Limb (tissue), 2 donors: ENCODE measurements at regions not wholly inside any gene's neighbourhood (a gene's known extent, or its start where the extent isn't known, plus 50 kb on each side); places are given as distances from the start of the nearest gene placed in this dataset.

ENCODE experiments used
- DNase-seq, 2 donors: peaks; one replicate each; pipeline ENCODE4 v3.0.0-alpha.2; 2016; ENCODE audit errors: extremely low spot score in 2 of 2

DNA sequence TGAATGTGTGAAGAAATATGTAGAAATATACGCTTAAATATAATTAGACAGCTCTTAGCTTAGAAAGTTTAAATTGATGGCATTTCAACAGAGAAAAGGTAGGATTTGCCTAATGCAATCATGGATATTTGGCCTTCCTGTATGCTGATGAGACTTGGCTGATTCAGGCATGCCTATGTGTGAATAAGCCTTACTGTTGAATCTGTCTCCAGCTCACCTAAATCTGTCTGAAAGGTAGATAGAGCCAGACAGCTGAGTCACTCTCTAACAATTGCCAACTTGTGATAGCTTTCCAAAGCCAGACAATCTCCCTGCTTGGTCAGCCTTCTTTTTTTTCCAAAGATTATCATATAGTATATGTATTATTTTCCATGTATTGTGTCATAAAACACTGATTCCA lies 92.8 kb upstream of the FLRT2 start:
- DNase-seq = no peak

DNA sequence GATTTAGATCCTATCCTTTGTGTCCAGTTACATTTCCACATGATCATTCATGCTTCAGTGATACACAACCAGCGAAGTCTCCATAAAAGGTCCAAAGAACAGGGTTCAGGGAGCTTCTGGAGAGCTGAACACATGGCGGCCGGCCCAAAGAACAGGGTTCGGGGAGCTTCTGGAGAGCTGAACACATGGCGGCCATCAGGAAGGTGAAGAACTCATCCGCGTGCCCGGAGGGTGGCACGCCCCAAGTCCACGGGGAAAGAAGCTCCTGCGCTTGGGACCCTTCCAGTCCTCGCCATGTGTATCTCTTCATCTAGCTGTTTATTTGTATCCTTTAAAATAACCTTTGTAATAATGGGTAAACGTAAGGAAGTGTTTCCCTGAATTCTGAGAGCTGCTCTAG lies 91.9 kb upstream of the FLRT2 start:
- DNase-seq = no peak

DNA sequence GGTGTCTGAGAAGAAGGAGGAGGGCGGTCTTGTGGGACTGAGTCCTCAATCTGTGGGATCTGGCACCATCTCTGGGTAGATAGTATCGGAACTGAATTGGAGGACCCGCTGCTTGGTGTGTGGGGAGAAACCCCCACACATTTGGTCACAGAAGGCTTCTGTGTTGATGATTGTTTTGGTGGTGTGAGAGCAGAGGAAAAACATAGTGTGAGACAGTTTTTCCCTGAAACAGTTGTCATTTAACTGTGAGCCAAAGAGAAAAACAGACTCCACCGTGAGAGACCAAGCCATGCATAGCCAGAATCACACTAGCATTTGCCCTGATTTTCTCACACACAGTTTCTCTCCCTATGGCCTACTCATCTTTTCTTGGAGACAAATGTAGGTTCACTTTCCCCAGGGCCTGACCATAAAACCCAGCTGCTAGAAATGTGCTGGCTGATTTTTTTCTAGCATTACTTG lies 91.4 kb upstream of the FLRT2 start:
- DNase-seq = no peak

DNA sequence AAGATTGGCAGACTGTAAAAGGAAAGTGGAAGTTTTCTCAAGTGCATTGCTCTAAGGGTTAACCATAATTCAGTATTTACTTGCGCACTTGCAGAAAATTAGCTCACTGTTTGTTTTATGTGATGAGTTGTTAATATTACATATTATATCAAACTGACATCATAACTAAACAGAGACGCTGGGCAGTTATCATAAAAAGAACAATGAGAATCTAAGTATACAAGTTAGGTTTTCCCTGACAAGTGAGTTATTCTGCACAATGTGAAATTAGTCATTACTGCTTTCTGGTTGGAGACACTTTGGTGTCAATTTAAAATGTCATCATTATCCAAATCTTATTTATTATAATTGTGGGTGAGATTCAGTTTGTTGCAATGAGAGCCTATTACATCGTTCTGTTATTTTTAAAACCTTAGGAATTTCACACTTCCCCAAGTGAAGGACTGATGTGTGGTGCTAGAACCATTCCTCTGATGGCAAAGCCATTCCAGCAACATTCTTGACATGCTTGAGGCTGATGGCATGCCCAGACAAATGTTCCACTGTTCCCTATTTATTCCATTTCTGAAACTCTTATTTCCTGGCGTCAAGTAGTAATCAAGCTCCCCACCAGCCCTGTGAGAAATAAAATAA lies 90.1 kb upstream of the FLRT2 start:
- no peak for DNase-seq

DNA sequence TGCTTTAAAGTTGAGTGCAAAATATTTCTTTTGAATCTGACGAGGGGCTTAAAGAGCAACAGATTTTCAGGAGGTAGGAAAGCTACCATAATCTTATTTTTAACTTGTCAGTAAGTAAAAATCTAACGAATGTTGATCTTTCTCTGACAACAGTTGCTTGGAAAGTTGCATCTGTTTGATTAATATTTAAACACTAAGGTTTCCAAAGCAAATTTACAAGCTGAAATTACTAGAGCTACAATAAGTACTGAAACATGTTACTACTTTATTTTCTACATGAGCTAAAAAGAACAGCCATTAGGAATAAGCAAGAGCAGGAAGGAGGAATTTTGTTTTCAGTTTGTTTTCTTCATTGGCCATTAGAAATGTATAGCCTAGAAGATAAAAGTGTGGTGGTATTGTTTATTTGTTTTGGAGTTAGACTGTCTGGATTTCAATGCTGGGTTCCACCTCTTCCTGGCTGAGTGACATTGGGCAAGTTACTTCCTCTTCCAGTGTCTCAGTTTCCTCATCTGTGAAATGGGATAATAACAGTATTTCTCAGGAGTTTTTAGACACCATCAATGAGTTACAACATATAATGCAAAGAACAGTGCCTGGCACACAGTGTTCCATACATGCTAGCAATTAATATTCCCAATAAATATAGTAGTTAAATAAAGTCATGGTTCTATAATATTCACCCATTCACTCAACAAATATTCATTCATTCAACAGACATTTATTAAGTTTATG lies 87.9 kb upstream of the FLRT2 start:
- DNase-seq = no peak

DNA sequence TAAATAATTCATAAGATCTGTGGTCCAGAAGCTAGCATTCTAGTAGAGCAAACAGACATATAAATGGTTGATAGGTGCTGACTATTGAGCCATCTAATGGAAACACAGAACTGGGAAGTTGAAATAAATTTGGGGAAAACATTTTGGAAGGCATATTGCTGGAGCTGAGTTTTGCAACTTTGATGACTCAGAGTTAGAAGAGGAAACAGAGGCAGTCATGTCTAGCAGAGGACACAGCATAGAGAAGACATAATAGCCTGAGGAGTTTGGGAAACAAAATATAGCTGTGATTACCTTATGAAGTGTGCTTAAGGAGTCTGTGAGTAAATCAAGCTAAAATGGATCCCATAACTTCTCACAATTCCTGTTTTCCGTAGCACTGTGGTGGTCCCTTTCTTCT lies 86.9 kb upstream of the FLRT2 start:
- no peak for DNase-seq

DNA sequence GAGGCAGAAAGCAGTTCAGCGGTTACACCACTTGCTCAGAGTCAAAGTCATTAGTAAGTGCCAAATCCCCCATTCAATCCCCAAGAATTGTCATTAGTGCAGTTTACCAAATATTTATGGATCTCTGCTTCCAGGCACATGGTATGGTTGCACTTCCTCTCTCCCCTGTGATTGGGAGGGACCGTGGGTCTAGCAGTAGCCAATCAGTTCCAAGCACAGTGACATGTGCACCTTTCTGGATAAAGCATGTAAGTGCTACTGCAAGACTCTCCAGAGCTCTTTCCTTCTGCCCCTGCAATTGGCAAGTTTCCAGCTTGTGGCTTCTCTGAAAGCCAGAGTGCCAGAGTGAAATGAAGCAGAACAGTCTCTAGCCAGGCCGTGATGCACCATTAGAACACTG lies 85.3 kb upstream of the FLRT2 start:
- DNase-seq = no peak

DNA sequence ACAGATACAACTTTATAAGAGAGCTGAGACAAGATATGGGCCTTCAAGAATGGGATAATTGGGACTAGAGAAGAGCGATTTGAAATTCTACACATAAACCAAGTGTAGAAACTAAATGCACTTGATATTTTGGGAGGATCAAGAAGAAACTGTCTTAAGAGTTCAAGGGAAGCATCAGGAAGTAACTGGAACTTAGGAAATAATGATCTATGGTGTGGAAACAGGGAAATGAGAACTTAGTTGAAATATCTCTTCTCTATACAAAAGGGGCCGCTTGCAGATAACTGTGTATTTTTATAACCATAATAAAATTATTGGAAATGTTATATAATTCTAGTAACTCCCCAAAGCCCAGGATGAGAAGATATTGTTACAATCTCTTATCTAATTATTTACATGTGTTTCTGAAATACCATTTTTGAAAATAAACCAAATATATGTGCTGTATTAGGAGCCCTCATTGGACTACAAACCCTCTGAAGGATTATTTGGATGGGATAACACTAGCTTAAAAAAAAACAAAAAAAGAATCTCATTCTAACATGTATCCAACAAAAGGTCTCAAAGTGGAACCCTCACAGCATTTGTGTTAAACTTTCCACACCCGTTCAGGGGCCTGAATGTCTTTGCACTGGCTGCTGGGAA lies 84.7 kb upstream of the FLRT2 start:
- no peak for DNase-seq

DNA sequence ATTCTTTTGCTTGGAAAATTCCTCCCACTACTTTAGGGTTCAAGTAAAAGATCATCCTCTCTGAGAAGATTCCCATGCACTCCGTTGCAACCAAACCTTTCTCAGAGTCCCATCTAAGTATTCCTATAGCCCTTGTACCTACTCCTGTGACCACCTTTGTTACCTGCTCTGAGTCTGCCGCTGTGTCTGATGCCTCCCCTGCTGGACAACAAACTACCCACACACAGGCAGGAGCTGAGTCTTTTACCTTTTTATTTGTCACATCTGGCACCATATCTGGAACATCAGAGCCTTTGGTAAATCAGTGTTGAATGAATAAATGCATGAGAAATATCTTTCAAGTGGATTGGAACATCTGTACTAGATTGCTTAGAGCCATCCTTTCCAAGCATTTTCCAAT lies 82.1 kb upstream of the FLRT2 start:
- no peak for DNase-seq

DNA sequence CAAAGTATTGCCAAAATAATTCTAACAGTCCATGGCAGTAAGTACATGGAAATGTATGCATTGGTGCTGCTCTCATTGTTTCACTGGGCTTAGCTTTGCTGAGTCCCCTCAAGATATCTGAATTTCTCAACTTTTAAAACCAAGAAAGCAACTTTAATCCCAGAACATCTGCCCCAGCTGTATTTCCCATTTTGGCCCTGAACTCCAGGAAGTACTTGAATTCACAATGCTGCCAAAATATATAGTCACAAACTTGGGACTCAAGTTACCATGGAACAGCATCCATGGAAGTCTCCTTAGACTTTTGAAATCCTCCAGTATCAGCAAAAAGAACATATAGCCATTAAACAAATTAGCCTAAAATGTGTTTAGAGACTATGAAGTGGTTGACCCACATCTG lies 78.5 kb upstream of the FLRT2 start:
- DNase-seq = peak in 1 of 2 donors; percentile 51

DNA sequence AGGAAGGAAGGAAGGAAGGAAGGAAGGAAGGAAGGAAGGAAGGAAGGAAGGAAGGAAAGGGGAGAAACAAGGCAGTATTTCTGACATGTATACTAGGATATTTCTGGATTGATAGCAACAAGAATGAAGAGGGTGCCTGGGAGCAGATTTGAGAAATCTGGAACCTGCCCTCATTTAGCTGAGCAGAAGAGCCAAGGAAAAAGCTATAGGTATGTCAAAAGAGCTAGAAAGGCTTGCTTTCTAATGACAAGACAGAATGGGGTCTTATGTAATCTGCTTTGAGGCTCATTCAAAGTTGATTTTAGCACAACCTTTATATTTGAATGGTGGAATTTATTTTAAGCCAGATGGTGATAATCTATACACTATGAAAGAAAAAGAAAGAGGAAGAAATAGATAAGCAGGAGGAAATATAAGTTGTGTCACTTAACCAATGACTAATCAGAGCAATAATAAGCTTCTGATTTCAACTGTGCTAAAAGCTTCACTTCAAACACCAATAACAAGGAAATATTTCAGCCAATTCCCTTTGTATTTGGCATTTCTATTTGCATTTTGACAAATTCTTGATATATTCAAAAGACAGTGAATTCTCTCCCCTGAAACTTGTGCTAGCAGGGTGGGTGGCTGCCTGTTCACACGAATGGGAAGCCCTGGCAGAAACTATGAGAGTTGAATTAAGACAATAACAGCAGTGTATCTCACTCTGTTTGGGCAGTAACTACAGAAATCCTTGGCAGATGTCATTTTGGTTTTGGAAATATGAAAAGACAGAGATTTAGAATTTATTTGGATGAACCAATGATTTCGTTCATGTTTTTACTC lies 76.3 kb upstream of the FLRT2 start:
- no peak for DNase-seq

DNA sequence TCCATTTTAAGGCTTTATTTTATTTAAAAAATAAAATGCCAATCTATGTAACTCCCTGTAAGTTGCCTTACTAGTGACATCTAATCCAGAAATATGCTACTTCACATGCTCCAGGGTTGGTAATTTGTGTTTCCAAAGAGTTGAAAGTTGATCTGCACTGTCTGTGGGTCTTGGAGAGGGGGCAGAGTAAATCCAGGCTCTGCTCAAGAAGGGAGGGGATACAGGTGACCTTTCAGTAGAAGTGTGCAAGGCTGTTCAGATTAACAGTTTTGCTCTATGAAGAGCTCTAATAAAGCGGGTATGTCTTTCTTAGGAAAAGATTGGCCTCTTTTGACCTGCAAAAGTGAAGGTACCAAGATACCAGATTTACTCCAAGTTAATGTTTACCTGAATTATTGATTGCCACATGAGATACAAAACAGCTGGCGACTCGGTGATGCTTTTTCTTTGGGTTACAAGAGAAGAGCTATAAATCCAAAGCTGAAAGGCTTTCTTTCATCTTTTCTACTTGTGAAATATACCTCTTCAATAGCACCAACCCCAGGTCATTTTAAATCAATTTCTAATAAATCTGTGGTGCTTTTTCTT lies 75.6 kb upstream of the FLRT2 start:
- no peak for DNase-seq

DNA sequence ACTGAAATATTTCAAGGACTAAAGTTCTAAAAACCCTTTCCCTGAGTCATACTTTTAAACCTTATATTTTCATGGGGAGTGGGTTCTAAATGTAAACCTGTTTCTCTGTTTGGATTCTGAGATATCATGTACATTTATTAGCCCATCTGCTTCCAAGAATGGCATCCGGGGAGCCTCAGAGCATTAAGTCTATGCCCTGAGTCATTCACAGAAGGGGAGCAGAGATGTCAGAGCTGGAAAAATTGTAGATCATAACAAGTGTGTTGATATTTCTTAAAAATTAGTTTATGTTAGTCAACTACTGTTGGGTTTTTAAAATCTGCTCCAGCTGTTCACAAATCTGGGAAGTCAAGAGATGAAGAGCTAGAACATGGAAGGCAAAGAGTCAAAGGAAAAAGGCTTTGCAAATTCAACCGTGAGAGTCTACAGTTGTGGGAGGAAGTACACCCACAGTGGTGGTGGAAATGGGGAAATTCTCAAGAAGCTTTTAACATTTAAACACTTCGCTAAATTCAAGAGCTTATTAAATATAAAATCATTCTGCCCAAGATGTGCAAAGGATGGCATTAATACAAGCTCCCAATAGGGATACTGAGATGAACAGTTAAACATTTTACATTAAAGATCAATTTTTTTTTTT lies 70.5 kb upstream of the FLRT2 start:
- no peak for DNase-seq

DNA sequence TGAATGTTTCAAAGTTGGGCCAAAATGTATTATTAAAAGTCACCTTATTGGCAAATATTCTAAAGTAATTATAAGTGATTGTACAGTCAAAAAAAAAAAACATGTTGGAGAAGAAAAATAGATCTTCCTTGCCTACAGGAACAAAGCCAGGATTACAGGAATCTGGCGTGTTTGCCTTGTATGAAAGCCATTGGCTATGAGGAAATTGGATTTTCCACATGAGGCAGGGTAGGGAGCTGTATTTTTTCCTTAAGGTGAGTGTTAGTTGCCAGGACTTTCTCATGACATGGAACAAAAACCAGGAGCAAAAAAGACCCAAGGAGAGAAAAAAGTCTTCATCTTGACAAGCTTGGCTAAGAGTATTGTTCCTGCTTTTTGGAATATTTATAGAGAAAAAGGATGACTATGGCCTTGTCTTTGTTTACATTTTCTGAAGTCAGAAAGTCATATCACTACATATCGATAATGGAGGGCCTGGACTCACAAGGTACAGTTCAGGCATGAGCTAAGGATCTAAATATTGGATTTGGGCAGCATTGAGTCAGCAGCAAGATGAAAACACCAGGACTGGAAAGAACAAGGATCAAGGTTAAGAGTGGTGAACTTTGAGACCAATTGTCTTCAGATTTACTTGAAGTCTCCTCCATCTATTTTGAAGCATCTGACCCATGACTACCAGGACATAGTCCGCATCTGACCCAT lies 68.4 kb upstream of the FLRT2 start:
- DNase-seq = no peak

DNA sequence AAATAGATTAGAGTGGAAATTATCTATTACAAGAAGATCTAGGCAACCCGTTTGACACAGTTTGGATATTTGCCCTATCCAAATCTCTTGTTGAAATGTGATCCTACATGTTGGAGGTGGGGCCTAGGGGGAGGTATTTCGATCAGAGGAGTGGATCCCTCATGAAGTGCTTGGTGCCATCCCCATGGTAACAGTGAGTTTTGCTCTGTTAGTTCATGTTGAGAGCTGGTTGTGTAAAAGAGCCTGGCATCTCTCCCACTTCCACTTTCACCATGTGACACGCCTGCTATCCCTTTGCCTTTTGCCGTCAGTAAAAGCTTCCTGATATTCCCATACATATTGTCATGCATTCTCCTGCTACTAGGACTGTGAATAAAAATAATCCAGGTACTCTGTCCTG lies 66.4 kb upstream of the FLRT2 start:
- no peak for DNase-seq

DNA sequence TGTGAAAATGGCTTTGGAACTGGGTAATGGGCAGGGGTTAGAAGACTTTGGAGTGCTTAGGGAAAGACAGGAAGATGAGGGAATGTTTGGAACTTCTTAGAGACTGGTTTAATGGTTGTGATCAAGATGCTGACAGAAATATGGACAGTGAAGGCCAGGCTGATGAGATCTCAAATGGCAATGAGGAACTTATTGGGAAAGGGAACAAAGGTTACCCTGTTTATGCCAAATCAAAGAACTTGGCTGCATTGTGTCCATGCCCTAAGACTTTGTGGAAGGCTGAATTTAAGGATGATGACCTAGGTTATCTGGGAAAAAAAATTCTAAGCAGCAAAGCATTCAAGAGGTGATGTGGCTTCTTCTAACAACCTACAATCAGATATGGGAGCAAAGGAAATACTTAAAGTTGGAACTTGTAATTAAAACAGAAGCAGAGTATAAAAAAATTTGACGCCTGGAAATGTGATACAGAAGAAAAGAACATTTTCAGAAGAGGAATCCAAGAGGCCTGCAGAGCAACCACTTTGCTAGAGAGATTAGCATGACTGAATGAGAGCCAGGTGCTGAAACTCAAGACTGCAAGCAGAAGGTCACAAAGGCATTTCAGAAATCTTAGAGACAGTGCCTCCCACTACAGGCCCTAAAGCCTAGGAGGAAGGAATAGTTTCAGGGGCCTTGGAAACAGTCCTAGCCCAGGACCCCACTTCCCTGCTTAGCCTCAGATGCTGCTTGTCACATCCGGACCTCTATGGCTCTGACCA lies 65.6 kb upstream of the FLRT2 start:
- no peak for DNase-seq

DNA sequence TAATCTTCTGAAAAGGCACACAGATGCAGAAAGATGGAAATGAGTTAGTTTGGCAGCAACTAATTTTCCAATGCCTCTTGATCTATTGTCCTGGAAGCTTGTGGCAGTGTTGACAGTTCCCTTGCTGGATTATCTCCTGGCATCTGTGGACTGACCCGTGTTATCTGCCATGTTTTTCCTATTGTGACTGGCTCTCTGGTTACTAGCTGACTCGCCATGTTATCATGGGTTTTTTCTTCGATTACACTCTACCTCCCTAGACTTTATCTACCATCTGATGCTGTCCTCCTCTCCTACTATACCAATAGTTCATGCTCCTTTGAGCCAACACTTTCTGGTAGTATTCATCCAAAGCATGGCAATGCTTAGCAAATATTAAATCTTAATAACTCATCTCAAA lies 63.3 kb upstream of the FLRT2 start:
- no peak for DNase-seq

DNA sequence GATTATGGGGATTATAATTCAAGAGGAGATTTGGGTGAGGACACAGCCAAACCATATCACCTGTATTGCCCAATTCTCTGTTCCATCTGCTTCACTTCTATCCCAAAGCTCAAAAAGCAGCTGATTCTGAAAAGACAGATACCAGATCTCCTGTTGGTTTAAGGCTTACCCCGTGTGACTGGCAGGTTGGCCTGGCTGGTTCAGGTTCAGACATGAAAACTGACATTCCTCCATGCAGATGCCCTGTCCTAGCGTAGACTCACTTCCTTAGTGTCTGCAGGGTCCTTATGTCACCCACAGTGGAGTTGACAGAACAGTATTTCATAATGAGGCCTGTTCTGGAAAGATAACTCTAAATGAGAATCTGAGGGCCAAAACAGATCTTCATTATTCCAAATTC lies 61.1 kb upstream of the FLRT2 start:
- DNase-seq = no peak

DNA sequence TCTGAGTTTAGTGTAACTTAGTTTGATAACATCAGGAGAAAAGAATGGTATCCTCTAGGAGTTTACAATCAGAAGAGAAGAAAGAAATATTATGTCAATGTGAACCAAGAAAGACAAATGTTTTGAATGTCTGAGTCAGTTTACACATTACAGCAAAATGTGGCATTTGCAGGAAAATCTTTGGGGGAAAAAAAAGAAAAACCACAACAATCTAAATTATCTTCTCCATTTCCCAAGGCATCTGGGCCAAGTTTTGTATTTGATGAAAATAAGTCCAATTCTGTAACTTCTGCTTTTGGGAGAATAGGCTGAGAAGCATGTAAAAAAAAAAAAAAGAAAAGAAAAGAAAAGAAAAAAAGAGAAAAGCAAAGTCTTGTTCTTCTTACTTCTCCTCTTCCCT lies 58.8 kb upstream of the FLRT2 start:
- no peak for DNase-seq

DNA sequence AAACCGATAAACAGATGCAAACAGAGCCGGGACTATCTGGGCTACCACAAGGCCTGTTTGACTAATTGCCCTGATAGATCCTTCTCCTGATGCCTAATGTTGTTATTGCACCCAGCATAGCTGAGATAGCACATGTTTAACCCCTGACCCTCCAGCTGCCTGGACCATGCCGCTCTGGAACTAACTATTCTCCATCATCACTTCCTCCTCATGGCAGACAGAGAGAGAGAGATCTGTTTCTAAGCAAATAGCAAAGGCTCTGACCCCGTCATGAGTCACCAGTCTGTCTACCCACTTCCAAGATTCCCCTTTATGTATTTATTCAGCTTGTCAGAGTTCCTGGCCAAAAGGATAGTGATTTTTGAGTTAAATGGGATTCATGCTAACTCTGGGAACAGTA lies 58.2 kb upstream of the FLRT2 start:
- no peak for DNase-seq
